Iris pigment epithelial cell (primary cell): ENCODE measurements at regions not wholly inside any gene's neighbourhood (a gene's known extent, or its start where the extent isn't known, plus 50 kb on each side); places are given as distances from the start of the nearest gene placed in this dataset.
A peak's percentile ranks its signal among the peaks of the same experiment; 100 is the strongest.

Source experiments
- DNase-seq: peaks from one replicate; pipeline ENCODE4 v3.0.0-alpha.2; 2011; ENCODE audit warnings: low read depth

- no peak for DNase-seq
These were observed 61.6 kb upstream of the HS6ST1 start for GRCh38 chr2:128380061-128380889.

DNA sequence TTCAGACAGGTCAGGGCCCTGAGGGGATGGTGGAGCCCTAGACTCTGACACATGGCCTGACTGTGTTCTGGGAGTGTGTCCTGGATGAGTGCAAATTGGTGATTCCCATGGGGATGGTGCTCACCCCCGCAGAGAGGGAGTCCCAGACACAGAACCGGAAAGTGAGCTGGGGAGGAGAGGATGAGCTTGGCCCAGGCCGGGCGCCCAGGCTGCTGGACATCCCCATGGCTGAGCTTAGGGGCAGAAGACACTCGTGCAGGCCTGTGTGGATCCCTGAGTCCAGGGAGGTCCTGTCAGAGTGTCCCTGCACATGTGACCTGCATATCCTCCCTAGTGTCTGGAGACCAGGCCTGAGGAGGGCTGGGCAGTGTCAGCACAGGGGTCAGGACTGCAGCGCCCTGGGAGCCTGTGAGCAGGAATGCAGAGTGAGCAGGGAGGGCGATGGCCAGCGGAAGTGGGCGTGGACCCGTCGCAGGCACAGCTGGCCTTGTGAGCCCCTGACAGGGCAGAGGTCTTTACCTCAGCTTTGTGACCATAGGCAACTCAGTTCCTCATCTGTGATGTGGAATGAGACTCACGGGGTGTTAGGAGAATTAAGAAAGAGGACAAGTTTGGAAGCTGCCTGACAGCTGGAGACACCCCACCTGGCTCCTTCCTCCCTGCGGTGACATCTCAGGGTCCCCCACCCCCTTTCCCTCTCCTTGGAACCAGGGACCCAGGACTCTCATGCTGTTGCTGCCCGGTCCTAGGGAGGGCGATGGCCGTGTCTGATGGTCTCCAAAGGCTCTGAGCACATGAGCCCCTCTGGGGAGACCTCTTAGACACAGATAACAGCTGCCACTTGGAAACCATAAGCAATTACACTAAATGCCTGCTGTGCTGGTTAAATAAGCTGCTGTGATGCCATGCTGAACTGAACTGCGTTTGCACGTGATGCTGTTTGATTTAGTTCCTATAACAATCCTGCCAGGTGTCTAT, 62.6 kb upstream of the HS6ST1 start:
- no peak for DNase-seq

DNA sequence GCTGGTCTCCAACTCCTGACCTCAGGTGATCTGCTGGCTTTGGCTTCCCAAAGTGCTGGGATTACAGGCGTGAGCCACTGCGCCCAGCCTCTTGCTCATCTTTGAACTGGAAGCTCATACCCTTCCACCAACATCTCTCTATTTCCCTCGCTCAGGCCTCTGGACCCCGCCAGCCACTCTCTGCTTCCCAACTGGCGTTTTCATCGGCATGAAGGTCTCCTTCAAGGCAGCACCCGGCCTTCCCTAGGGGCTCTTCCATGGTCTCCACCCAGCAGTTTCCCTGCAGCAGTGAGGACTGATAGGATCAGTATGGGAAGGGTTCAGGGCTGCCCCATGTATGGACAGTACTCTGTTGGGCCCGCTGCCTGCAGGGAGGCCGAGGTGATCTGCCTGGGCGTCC, 65.8 kb upstream of the HS6ST1 start:
- DNase-seq: no peak

DNA sequence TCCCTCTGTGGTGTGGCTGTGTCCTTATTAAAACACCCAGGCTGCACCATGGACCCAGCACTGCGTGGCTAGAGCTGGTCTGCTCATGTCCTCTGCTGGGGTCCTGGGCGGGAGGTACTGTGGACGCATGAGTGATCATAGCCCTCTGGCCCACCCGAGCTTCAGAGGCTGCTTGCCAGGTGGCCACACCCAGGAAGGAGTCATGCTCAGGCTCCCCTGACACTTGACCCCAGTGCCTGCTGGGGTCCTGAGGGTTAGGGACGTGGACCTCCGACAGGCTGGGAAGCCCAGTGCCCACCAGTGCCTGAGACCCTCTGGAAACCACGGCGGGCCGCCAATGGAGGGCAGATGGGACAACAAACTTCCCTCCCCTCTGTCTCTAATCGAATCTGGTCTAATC, 66.3 kb upstream of the HS6ST1 start:
- DNase-seq: no peak

DNA sequence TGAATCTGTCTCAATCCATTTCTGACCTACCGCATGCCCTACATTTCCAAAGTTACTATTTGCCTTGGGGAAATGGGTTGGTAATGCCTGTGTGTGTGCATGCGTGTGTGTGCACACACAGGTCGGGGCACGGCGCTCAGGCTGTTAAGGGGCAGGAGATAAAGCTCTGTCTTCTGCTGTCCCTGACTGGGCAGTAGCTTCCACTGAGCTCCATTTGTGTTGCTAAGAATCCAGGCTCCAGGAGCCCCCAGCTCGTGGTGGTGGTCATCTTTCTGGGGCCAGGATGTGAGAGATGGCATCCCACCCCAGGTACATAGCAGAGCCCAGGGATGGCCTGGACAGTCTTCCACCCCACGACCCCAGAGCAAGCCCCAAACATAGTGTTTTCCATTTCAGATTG, 66.7 kb upstream of the HS6ST1 start:
- no peak for DNase-seq

GRCh38 chr2:128386066-128386465, 67.4 kb upstream of the HS6ST1 start:
- DNase-seq: no peak

DNA sequence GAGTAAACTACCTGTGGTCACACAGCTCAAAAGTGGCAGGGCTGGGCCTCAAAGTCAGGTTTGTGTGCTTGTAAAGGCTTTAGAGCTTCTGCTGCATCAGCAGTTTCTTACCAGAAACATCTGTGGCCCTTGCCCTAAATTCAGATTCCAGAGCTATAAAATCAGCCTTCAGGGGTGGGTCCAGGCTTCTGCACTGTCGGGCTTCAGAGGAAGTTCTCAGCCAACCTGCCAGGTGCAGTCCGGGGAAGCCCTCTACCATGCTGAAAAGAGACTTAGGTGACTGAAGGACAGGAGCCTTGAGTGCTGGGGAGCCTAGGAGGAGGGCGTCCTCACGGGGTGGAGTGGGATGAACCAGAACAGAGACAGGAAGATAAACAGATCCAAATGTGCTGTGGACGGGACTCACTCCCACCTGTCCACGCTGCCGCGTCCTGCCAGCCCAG, 69.9 kb upstream of the HS6ST1 start:
- peak; percentile 39 for DNase-seq

DNA sequence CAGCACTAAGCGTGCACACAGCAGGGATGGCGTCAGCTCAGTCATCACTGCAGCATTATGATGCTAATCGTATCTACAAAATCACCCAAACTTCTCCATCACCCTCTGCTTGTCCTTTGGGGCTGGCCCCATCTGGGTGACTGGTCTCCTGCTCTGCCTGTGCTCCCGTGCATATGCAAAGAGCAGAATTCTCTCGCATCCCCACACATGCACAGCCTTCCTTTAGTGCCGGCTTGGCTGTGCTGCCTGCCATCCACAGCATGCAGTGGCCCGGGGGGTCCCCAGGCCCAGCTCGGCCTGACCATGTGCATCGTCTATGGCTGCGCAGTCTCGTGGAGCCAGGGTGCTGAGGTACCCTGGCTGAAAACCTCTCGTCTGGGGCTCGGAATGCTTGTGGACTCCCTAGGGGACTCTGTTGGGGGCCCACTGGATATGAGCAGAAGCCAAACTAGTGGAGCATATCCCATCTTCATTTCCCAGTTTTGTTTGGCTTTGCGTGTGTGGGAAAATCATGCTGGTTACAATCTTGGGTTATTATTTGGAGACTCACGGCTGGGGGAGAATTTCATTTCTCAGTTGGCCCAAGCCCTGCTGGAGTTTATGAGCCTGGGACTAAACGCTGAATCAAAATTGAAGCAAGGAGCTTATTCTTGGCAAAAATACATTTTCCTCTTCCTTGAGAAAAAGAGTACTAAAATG, 70.9 kb upstream of the HS6ST1 start:
- DNase-seq: no peak

DNA sequence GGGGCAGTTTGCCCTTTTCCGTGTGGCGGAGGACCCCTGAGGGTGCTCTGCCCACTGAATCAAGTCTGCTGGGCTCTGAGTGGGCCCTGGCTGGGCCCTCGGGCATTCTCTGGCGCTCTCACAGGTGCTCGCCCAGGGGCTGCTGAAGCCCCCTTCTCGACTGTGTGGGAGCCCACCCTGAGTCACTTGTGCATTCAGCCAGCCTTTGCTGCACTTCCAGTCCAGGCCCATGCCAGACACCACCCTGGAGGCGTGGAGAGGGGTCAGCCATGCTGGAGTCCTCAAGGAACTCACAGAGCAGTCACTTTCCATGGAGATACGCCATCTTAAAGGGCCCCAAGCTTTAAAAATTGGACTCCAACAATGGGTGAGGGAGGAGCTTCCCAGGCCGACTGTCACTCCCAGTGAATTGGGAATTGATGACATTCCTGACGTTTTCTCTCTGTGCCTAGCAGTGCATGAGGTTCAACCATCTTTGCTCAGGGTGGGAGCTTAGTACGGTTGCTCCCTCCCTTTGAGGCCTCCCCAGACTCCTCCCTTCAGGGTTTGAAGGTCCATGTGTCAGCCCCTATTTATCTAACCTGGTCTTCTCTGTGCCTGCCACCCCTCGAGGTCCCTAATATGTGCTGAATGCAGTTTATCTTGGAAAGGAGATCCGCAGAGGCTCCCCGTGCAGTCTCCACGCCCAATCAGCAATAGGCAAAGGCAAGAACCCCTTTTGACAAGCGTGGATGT, 71.8 kb upstream of the HS6ST1 start:
- no peak for DNase-seq

DNA sequence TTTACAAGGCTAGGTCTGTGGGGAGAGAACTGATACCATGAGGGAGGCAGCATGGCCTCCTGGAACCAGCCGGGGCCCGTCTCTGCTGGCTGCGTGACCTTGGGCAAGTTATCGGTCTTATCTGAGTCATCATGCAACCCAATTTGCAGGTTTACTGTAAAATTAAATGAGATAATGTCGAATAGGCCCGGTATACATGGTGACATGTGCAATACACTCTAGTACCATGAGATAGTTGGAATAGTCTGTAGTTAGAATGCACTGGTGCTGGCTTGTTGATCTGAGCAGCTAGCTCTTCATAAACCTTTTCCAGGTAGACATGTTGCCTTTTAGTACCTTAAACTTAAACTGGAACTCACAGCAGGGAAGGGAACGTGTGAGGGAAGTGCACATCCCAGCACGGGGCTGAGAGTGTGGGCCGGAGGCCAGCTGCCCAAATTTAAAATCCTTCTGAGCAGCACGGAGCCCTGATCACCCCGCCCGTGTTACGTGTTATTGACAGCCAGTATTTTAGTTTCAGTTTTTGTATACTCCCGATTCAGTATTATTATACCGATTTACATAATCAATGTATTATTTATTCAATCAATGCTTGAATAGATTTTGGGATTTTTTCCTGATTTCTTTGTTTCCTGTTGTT, 72.4 kb upstream of the HS6ST1 start:
- no peak for DNase-seq

GRCh38 chr2:128391679-128392078, 73.0 kb upstream of the HS6ST1 start:
- peak; percentile 41 for DNase-seq

- DNase-seq: peak; percentile 51
These were observed 73.5 kb upstream of the HS6ST1 start for GRCh38 chr2:128392207-128392606.

GRCh38 chr2:128394007-128394730, 75.5 kb upstream of the HS6ST1 start:
- no peak for DNase-seq

DNA sequence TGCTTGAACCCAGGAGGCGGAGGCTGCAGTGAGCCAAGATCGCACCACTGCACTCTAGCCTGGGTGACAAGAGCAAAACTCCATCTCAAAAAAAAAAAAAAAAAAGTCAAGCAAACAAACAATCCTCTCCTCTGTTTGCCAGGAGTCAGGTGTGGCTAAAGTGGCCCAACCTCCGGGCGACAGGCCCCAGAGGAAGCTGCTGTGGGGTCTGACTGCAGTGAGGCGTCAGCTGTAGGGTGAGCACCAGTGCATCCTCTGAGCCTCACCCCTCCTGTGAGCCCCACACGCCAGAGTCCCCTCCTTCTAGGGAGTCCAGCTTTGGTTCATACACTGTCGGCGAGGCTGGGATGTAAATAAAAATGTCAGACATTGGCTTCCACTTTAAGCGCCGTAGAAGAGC, 76.5 kb upstream of the HS6ST1 start:
- DNase-seq: no peak

- DNase-seq: peak; percentile 94
These were observed 77.2 kb upstream of the HS6ST1 start for GRCh38 chr2:128395640-128396499.

GRCh38 chr2:128396500-128396891, 77.8 kb upstream of the HS6ST1 start:
- DNase-seq: peak; percentile 71

DNA sequence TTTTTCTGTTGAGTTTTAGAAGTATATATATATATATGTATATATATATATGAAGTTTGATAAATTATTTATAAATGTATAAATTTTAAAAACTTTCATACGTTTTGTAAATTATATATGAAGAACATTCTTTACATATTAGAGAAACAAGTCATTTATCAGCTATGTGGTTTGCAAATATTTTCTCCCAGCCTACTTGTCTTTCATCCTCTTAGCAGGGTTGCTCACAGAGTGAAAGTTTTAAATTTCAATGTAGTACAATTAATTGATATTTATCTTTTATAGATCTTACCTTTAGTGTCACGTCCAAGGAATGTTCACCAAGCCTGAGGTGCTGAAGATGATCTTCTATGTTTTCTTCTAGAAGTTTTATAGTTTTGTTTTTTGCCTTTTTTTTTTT, 78.3 kb upstream of the HS6ST1 start:
- DNase-seq: peak; percentile 66

DNA sequence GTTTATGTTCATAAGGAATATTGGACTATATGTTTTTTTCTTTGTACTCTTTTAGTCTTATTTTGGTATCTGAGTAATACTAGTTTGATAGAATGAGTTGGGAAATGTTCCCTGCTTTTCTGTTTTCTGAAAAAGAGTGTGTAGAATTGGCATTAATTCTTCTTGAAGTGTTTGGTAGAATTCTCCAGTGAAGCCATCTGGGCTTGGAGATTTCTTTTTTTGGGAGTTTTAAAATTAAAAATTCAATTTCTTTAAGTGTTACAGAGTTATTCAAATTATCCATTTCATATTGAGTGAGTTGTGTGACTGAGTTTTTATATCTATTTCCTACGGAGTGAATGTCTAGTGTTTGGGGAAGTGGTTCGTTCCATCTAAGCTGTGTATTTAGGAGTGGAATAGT, 80.6 kb upstream of the HS6ST1 start:
- DNase-seq: no peak

DNA sequence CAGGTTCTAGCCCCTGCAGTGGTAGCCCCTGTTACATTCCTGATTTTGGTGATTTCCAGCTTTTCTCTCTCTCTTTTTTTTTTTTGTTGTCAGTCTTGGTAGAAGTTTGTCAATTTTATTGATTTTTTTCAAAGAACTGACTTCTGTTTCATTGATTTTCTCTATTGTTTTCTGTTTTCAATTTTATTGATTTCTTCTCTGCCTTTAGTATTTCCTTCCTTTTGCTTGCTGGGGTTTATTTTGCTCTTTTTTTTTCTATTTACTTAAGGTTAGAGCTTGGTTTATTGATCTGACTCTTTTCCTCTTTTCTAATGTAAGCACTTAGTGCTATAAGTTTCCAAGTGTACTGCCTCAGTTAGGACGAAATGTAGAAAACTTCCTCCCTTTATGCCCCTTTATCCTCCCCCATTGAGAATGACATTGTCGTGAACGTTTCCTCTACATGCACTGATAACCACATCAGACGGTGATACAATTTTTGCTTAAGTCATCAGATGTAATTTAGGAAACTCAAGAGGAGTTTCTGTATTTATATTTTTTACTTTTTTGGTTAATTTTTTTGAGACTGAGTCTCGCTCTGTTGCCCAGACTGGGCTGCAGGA, 81.1 kb upstream of the HS6ST1 start:
- DNase-seq: no peak
